DLD1 (cell line): ENCODE measurements at regions not wholly inside any gene's neighbourhood (a gene's known extent, or its start where the extent isn't known, plus 50 kb on each side); places are given as distances from the start of the nearest gene placed in this dataset.
"Not testable (repeated sequence)": the region's sequence is repeated elsewhere in the genome, so short reads cannot be mapped to it uniquely, and the experiment has no call there.

Source experiments
- in situ Hi-C: cut with HindIII; loops from 2 replicates; pipeline ENCODE4 v1.10.0; 2017; ENCODE audit warnings: low sequenced_read_pairs

DNA sequence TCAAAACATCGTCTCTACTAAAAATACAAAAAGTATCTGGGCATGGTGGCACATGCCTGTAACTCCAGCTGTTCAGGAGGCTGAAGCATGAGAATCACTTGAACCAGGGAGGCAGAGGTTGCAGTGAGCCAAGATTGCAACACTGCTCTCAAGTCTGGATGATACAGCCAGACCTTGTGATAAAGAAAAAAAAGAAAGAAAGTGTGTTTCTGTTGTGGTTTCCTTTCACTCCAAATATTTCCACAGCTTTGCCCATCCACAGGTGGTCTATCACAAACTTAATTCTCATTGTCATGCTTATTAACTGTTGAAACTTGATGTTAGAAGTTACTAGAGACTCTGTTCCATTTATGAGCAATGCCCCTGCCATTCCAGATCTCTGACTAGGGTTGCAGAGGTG lies 316.0 kb upstream of the SEMA3C start:
- in situ Hi-C loops, result no loop called here

DNA sequence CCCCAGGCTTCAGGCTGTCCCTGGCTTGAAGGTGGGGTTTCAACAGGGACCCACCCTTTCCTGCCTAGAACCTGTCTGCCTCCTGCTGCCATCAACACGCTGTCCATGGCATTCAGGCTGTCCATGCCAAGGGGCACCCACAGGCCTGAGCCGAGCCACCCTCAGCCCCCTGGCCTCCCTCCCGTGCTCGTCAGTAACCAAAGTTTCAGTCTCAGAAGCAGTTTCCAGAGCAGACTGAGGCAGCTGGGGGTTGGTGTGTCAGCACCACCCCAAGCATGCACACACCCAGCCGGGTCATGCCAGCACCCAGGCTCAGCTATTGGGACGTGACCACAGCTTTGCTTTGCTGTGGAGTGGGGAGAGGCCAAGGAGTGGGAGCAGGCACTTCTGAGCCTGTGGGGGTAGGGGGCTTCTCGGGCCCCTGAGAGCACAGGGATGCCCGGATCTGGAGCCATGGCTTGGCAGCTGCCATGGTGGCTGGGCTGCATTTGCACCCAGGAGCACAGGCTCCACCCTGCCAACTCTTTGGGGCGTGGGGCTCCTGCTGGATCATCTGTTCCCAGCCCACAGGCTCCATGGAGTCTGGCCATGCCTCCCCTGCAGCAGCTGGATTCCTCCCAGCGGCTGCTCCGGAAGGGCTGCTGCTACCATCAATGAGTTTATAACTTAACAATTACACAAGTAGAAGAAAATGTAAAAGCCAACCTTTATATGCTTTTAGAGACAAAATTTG lies 314.5 kb upstream of the SEMA3C start:
- in situ Hi-C loops, result no loop called here

DNA sequence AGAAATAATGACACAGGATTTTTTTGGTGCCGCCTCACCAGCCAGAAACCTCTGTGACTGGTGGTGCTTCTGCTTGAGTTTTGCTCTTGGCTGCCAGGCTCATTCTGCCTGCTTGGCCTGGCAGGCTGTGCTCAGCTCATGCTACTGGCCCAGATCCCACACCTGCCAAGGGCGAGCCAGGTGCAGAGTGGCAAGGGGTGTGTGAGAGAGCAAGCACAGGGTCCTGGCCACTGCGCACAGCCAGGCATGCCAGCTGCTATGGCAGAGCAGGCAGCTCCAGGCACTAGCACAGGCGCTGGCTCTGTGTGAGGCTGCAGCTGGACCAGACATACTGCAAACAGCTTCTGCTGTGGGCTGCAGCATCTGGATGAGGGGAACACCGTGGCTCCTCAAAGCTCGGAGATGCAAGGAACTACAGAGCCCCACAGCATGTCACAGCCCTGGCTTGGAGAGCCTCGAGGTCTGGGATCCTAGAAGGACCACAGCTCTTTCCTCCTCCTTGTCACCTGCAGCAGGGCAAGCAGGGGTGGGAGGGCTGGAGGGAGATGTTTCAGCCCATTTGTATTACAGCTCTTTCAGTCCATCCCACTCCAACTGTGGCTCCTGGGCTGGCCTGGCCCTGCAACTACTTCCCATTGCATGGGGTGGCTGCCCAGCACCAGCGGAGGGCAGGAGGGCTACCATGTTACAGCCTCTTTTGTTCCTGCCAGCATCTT lies 313.4 kb upstream of the SEMA3C start:
- in situ Hi-C loops, result no loop called here

DNA sequence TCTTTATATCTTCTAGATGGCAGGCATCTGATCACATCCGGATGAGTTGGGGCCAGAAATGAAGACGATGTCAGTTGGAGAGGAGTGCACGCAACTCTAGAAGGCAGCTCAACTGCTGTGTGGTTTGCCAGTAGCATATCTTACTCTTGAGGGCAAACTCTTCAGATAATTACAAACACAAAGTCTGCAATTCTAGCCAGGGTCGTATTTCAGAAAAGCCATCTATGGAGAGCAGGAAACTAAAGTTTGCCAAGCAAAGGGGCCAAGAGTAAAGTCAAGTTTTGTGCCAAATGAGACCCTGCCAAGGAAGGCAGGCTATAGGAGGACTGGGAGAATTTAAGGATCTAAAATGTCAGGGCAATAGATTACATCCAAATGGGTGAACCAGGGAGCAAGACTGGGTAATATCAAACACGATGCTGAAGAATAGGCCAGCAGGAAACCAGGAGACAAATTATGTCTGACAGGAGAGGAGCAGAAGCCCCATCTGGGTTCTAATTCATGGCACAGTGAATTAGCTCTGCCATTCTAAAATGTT lies 312.5 kb upstream of the SEMA3C start:
- in situ Hi-C loops, result no loop called here

DNA sequence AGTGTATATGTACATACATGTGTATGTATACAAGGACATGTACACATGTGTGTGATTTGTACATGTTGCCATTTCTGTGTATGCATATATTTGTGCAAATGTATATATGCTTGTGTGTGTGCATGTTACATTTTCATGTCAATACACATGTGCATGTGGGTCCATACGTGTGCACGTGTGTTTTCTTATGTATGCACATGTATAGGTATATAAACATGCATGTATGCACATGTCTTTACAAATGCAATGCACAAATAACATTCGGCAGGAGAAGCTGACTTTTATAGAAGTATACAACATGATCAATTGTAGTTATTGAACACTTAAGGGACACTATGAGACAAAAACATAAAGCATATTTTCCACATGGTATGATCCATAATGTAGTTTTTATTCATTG lies 307.4 kb upstream of the SEMA3C start:
- in situ Hi-C loops, result no loop called here

DNA sequence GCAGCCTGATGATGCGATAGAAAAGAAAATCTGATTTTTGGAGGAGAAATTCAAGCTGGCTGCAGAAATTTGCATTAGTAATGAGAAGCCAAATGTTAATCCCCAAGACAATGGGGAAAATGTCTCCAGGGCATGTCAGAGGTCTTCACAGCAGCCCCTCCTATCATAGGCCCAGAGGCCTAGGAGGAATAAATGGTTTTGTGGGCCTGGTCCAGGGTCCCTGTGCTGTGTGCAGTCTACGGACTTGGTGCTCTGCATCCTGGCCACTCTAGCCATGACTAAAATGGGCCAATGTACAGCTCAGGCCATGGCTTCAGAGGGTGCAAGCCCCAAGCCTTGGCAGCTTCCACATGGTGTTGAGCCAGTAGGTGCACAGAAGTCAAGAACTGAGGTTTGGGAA lies 303.8 kb upstream of the SEMA3C start:
- in situ Hi-C loops, result not testable (repeated sequence)

DNA sequence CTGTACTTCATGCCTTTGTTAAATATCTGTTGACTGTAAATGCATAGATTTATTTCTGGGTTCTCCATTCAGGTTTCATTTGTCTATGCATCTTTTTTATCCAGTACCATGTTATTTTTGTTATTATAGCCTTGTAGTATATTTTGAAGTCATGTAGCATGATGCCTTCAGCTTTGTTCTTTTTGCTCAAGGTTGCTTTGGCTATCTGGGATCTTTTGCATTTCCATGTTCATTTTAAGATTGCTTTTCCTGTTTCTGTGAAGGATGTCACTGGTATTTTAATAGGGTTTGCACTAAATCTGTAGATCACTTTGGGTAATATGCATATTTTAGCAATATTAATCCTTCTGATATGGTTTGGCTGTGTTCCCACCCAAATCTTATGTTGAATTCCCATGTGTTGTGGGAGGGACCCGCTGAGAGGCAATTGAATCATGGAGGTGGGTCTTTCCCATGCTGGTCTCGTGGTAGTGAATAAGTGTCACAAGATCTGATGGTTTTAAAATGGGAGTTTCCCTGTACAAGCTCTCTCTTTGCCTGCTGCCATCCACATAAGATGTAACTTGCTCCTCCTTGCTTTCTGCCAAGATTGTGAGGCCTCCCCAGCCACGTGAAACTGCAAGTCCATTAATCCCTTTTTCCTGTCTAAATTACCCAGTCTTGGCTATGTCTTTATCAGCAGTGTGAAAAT lies 302.8 kb upstream of the SEMA3C start:
- in situ Hi-C loops, result no loop called here

DNA sequence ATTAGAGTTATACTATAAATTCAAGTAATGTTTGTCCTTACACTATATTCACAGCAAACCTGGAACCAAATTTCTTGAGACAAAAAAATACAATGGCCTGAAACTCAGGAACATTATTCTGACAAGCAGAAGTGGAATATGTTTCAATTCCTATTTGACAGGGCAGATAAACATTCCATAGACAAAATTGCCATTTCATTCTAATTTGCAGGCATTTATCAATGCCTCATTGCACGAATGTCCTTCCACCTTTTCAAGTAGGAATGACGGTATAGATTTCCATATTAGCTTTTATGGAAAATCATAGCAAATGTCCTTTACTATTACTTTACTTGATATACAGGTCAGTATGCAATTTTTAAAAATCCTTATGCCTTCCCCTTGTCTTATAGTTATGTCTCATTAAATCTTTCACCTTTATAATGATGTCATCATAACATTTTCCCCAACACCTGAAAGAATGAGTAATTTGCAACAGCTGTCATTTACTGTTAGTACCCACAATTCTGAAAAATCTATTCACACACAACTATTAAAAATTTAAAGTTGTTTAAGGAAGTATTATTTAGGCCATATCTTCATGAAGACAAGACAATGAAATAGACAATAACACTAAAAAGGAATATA lies 299.7 kb upstream of the SEMA3C start:
- in situ Hi-C loops, result no loop called here

DNA sequence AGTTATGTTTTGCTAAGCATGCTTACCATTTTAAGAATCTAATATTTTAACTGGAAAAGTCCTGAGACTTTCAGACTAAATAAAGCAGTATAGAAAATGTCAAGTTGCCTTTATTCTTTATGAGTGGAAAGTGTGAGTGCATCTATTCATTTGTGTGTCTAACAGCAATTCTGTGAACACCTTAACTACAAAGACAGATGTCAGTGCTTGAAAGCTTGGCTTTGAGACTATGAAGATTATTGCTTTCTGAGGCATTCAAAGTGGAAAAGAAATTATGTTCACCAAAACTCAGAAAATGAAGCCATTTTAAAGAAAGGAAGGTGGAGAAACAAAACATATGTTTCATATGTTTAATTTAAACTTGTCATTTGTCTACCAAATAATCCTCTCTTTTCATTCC lies 294.5 kb upstream of the SEMA3C start:
- in situ Hi-C loops, result no loop called here

DNA sequence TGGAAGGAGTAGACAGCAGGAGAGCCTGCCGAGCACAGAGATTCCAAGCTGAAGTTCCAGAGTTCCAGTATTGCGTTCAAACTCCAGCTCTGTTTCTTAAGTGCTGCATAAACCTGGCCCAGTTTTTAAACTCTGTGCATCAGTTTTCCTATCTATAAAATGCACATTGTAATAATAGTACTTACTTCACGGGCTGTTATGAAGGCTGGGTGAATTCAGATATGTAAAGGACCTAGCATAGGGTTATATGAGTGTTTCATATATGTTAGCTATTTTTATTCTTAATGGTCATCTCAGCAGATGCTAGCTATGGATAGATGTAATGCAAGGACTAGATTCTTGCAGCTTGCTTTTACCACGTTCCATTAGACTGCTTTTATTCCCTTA lies 293.1 kb upstream of the SEMA3C start:
- in situ Hi-C loops, result no loop called here

DNA sequence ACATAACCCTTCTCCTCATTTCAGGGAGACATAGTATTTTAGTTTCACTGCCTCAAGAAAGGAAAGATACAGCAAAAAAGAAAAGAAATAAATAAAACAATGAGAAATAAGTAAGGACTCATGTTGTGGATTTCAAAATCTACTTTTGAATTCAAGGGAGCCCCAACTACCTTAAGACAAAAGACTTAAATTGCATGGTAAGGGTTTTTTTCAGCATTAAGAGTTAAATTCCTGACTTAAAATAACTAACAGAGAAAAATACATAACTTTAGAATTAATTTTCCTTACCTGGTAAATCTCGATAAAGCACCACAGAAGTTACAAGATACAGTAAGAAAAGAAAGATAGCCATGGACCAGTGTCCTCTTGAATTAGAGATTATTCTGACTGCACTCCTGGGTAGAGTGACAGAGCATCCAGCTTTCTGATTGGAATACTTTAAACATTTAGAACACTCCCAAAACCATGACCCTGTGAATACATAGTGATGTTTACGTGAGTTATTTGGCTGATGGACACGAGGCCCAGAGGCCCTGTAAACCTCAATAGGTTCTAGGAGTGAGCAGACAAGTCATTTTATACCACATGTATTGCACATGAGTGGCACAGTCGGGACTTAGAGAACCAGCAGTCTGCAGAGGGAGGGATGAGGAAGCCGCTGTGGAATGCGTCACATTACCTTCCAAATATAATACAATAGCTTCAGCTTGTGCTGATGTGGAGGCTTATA lies 292.5 kb upstream of the SEMA3C start:
- in situ Hi-C loops, result no loop called here

DNA sequence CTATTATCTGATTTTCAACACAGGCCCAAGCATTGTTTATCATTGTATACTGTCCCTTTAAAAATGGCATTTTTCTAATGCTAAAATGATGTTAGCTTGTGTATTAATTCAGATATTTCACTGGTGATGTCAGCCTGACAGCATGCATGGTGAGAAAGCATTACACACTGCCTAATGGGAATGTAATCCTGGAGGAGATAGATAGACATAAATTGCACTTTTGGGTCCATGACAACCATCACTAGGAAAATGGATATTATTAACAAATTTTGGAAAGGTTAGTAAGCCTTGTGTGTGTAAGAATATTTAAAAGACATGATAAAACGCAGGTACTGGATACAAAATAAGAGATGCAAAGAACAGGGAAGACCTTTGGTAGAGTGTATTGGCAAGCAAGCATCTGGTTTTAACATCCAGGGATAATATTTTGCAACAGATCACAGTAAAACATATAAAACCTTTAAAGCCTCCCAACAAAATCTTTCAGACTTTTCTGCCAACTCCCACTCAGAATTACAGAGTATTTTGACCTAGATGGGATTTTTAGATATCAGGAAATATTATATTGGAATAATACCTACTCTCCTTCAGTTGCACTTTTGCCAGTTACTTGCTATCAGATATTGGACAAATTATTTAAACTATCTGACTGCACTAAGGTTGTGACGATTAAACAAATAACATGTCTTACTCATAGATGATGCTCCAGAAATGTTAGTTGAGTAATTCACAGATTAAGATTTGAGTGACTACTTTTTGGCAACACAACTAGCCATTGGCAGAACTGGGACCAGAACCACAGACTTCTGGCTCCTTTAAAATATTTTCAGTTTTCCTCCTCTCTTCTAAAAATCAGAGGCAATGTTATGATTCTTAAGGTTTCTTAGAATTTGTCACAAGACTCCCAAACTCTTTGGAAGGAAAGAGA lies 291.6 kb upstream of the SEMA3C start:
- in situ Hi-C loops, result no loop called here

DNA sequence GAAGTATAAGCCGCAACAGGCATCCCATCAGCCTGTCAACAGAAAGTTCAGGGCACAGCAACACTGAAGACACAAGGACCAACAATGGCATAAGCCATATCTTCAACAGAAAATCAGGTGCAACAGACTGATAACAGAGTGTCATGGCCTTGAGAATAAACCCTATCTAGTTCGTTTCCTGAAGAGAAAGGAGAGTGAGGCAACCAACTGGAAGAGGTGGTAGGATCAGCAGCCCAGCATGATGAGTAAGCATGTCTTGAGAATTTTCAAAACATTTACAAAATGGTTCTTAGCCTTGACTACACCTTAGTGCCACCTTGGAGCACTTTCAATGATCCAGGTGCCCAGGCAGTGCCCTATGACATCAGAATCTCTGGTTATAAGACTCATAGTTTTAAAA lies 290.2 kb upstream of the SEMA3C start:
- in situ Hi-C loops, result no loop called here

DNA sequence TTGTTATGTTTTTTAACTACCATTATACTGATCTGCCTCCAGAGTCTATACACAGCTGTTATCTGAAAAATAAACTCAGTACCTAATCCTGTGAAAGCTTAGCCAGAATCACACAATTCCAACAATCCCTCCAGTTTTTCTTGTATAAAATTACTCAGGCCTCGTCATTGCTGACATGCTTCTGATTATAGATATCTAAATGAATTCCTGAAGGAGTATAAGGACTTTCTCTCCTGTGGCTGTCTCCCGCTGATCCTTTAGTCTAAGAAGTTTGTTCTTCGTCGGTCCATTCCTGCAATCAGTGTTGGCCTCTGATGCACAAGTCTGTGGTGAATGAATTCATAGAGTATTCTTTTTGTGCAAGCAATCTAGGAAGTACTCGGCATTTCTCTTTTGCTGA lies 288.9 kb upstream of the SEMA3C start:
- in situ Hi-C loops, result no loop called here

DNA sequence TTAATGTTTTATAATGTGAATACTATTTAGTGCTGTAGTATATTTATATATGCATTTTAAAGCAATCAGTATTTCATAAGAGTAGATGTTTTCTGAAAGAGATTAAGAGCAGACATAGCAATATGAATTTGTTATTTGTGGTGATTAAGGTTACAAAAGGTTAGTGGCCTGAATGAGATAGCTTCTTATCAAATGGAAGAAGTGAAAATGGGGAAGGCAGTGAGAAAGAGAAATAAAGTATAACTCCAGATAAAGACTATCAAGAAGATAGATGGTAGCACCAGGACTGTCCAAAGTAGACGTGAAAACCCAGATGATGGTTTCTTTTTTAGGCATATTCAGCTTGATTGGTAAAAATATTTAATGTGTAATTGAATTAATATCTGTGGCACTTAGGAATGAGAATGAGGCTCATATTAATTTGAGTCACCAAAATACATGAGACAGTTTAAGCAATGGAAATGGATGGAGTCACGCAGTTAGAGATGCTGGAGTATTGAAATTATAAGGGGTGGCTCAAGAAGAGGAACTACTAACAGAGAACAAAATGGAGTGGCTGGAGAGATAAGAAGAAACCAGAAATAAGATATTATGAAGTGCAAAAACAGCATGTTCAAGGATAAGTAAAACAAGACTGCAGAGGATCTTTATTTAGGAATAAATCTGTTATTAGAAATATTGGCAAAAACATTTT lies 288.0 kb upstream of the SEMA3C start:
- in situ Hi-C loops, result no loop called here

DNA sequence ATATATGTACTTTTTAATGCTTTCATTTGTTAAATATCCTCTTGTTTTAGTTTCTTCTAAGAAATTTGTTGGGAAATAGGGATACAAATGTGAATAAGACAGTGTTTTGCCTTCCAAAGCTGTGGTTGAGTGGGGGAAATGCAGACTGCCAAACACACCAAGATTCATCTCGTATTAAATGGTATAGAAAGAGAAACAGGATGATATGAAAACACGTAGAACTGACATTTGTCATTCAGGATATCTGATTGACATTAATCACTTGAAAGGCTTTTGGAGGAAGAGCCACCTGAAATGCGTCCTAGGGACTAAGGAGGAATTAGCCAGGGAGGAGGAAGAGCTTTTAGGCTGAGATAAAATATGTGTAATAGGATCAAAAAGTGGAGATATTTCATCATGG lies 287.4 kb upstream of the SEMA3C start:
- in situ Hi-C loops, result no loop called here

DNA sequence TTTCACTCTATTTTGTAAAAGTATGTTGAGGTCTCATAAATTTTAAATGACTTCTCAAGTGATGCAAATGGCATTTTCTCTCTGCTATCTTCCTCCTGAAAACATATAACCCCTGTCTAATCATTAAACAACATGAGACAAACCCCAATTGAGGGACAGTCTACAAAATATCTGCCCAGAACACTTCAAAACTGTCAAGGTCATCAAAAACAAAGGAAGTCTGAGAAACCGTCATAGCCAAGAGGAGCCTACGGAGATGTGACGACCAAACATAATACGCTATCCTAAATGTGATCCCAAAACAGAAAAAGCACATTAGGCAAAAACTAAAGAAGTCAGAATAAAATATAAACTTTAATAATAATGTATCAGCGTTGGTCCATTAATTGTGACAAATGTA lies 282.3 kb upstream of the SEMA3C start:
- in situ Hi-C loops, result no loop called here

DNA sequence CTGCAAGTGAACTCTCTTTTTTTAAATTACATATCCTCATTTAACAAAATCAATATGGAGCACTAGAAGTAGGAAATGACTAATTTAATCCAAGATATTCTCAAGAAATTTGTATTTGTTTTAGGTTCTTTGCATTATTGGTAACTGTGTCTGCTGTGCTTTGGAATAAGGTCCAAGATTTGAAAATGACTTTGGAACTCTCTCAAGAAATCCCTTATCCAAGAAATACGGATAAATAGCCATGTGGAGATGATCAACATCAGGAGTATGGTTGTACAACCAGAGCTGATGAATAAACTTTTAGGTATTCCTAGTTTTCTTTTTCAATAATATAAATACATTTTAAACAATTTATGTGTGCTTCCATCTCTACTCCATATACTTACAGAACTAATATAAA lies 279.9 kb upstream of the SEMA3C start:
- in situ Hi-C loops, result no loop called here

DNA sequence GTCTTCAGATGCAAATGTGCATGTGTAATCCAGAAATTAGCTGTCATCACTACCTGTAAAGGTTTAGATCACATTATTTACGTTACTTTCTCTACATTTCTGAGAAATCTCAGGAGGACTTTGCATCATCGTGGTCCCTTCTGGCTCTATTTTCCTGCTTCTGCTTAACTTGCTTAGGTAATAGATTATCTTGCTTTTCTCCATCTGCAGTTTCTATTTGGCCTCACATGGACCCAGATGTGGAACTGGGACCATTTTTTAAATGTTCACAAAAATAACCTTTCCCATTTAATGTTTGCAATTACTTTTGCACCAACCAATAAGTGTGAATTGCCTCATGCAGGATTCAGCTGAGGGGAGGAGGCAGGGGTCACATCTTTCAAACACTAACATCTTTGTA lies 278.4 kb upstream of the SEMA3C start:
- in situ Hi-C loops, result no loop called here
